Spleen (tissue), 7 donors: ENCODE measurements at regions not wholly inside any gene's neighbourhood (a gene's known extent, or its start where the extent isn't known, plus 50 kb on each side); places are given as distances from the start of the nearest gene placed in this dataset.

ENCODE experiments used
- CTCF ChIP-seq, 11 experiments: fragments of 200-600 bp in 7 of 11; fragments of 450-650 bp in 4 of 11; sonication (generic) in 4 of 11; IDR thresholded peaks in 8 of 11; conservative IDR thresholded peaks in 3 of 11; 1 replicate in 7 of 11; 2 replicates in 4 of 11; pipeline versions ENCODE4 v1.4.0 to v1.8.0; 2016 to 2021; ENCODE audit warnings: antibody characterized with exemption in 11 of 11, inconsistent platforms in 4 of 11, mild to moderate bottlenecking in 1 of 11
- POLR2A ChIP-seq, 3 donors: fragments of 450-650 bp; IDR thresholded peaks; one replicate each; pipeline ENCODE4 v1.5.1; 2017; ENCODE audit warnings: antibody characterized with exemption in 3 of 3, mild to moderate bottlenecking in 1 of 3
- donor health status: DM: no; HTN: no; CAD: no; lungs with moderate emphysema.
- donor health status: DM: no; HTN: no; CAD: no.
- donor health status: DM: no; HTN: no; CAD: no.

- TF ChIP-seq CTCF (IDR thresholded peaks at IDR 0.05 in 8 of 11, conservative IDR thresholded peaks at IDR 0.05 in 3 of 11) (no peak), POLR2A (IDR thresholded peaks at IDR 0.05) (no peak)
Observed at GRCh38 chr2:134138115-134138514, 115.8 kb upstream of the MGAT5 start.
